B cell (primary cell): ENCODE measurements at regions not wholly inside any gene's neighbourhood (a gene's known extent, or its start where the extent isn't known, plus 50 kb on each side); places are given as distances from the start of the nearest gene placed in this dataset.

Experiments
- ATAC-seq: fragments of 200-7000 bp; cut with Tn5 transposase; one replicate; pipeline ENCODE4 v1.10.0; 2021; ENCODE audit warnings: low read depth, mild to moderate bottlenecking, moderate number of reproducible peaks, moderate library complexity
- CTCF ChIA-PET: fragments of 350-600 bp; sonication (Branson Sonifier 250); formaldehyde crosslinking; loops from one replicate; lab custom pipeline; 2021; ENCODE audit warnings: antibody characterized with exemption, inconsistent platforms; lab: Charles Lee
- POLR2A ChIA-PET: fragments of 350-600 bp; sonication (Branson Sonifier 250); formaldehyde crosslinking; loops from one replicate; lab custom pipeline; 2021; ENCODE audit warnings: antibody characterized with exemption; lab: Charles Lee
- DNase-seq: peaks from one replicate; pipeline ENCODE4 v3.0.0; 2013
- H2AFZ ChIP-seq: 2 replicates; pipeline ENCODE4 v1.6.1; 2012; ENCODE audit warnings: mild to moderate bottlenecking, low read depth, low read length; ENCODE audit not compliant: insufficient read depth, poor library complexity, severe bottlenecking
- H3K27ac ChIP-seq, 2 donors: 1 replicate in 1 of 2; 2 replicates in 1 of 2; pipeline ENCODE4 v1.5.1; 2012 to 2013; ENCODE audit warnings: low read length in 2 of 2, mild to moderate bottlenecking in 2 of 2, moderate library complexity in 1 of 2
- H3K27me3 ChIP-seq, 4 experiments: fragments of 200-600 bp in 1 of 4; sonication (generic) in 1 of 4; replicated peaks in 1 of 4; 1 replicate in 2 of 4; 2 replicates in 2 of 4; pipeline versions ENCODE4 v1.6.1 to v1.7.0; 2013 to 2016; ENCODE audit warnings: low read length in 3 of 4, mild to moderate bottlenecking in 2 of 4, mixed read lengths in 1 of 4, moderate library complexity in 1 of 4; ENCODE audit not compliant: insufficient read depth in 4 of 4, control insufficient read depth in 3 of 4; ENCODE audit errors: control extremely low read depth in 1 of 4
- H3K36me3 ChIP-seq, 2 experiments: replicated peaks in 1 of 2; 1 replicate in 1 of 2; 2 replicates in 1 of 2; pipeline versions ENCODE4 v1.6.1 to v1.7.1; 2013; ENCODE audit warnings: low read length in 1 of 2; ENCODE audit not compliant: insufficient read depth in 2 of 2, control insufficient read depth in 1 of 2; ENCODE audit errors: control extremely low read depth in 1 of 2, extremely low read depth in 1 of 2
- H3K4me1 ChIP-seq, 2 donors: fragments of 200-600 bp in 1 of 2; sonication (generic) in 1 of 2; 1 replicate in 1 of 2; 2 replicates in 1 of 2; pipeline versions ENCODE4 v1.5.1 to v1.6.1; 2013 to 2017; ENCODE audit warnings: low read length in 2 of 2; ENCODE audit not compliant: control insufficient read depth in 2 of 2, insufficient read depth in 2 of 2
- H3K4me2 ChIP-seq: replicated peaks from 2 replicates; pipeline ENCODE3; 2012; ENCODE audit warnings: mild to moderate bottlenecking, low read depth, low read length; ENCODE audit not compliant: poor library complexity, severe bottlenecking
- H3K4me3 ChIP-seq, 5 experiments: fragments of 200-600 bp in 1 of 5; sonication (generic) in 1 of 5; 1 replicate in 3 of 5; 2 replicates in 2 of 5; pipeline versions ENCODE4 v1.5.1 to v1.7.0; 2011 to 2016; ENCODE audit warnings: low read length in 4 of 5, mild to moderate bottlenecking in 4 of 5, low read depth in 2 of 5, control low read depth in 1 of 5, moderate library complexity in 1 of 5; ENCODE audit not compliant: insufficient read depth in 1 of 5; ENCODE audit errors: control extremely low read depth in 1 of 5, extremely low read depth in 1 of 5
- H3K79me2 ChIP-seq: fragments of 200-600 bp; sonication (generic); one replicate; pipeline ENCODE4 v1.6.0; 2016; ENCODE audit warnings: low read length; ENCODE audit not compliant: control insufficient read depth, insufficient read depth
- H3K9ac ChIP-seq: fragments of 200-600 bp; sonication (generic); 2 replicates; pipeline ENCODE4 v1.6.1; 2017; ENCODE audit warnings: mild to moderate bottlenecking, low read length, moderate library complexity
- H3K9me3 ChIP-seq, 3 donors: one replicate each; pipeline versions ENCODE4 v1.6.1 to v1.7.1; 2013; ENCODE audit warnings: low read length in 2 of 3; ENCODE audit not compliant: control insufficient read depth in 2 of 3, insufficient read depth in 1 of 3; ENCODE audit errors: control extremely low read depth in 1 of 3
- H4K20me1 ChIP-seq: 2 replicates; pipeline ENCODE4 v1.6.0; 2012; ENCODE audit warnings: mild to moderate bottlenecking, low read length; ENCODE audit not compliant: insufficient read depth, control insufficient read depth, poor library complexity, severe bottlenecking
- H3K27ac Mint-ChIP-seq: one replicate; pipeline ENCODE4 v1.8.0; 2021; ENCODE audit warnings: mixed read lengths
- H3K27me3 Mint-ChIP-seq: one replicate; pipeline ENCODE4 v1.8.0; 2021; ENCODE audit warnings: mixed read lengths
- H3K4me1 Mint-ChIP-seq: one replicate; pipeline ENCODE4 v1.8.0; 2021; ENCODE audit warnings: mixed read lengths
- H3K4me3 Mint-ChIP-seq: one replicate; pipeline ENCODE4 v1.8.0; 2021; ENCODE audit warnings: mixed read lengths
- H3K9me3 Mint-ChIP-seq: one replicate; pipeline ENCODE4 v1.8.0; 2022; ENCODE audit warnings: mixed read lengths; ENCODE audit not compliant: insufficient read depth
- CTCF ChIP-seq: fragments of 200-600 bp; IDR thresholded peaks from one replicate; pipeline ENCODE4 v1.8.0; 2022; ENCODE audit warnings: antibody characterized with exemption, mild to moderate bottlenecking
- EZH2 ChIP-seq: IDR thresholded peaks from 2 replicates; pipeline ENCODE4 v1.6.1; 2012; ENCODE audit warnings: borderline replicate concordance, low read depth, mild to moderate bottlenecking, moderate library complexity, low read length; ENCODE audit not compliant: insufficient read depth, poor library complexity, severe bottlenecking
- WGBS: methylation state at CpG from one replicate; pipeline ENCODE4 v1.1.5; 2013; ENCODE audit warnings: missing lambda C conversion rate; ENCODE audit not compliant: insufficient coverage; 5-methylcytosine and 5-hydroxymethylcytosine counted together
- intact Hi-C: fragments of 100-400 bp; cut with micrococcal nuclease; formaldehyde crosslinking; loops from one replicate; pipeline ENCODE4 v1.10.0; 2022

DNA sequence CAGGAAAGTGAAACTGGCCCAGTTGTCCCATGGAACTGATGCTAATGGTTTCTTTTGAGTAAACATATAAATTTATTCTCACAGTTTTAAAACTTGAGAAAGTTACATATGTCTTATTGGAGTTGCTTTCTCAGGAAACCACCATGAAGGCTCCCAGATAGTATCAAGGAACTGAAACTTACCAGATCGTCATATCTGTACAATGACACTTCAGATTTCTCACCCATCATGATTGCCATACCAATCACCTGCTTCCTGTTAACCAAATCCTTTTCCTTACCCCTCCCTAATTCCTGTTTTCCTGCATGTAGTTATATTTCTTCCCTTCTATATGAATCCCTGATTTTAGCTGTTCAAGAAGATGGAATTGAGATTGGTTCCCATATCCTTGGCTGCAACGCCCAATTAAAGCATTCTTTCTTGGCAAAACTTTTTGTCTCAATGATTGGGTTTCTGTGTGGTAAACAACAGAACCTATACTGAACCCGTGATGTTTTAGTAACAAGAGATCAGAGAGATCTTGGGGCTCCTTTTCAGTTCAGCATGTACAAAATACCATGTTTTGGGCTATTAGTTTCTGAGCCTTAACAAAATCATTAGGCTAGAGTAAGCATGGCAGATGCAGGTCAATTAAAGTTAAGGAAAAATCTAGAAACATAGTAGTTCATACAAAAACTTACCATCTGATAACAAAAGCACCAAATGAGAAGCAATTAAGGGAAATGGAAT, 781.3 kb upstream of the MIR17HG start:
- H3K4me2 ChIP-seq, result no peak overlapping the region
- POLR2A ChIA-PET, result no interaction called here
- H3K4me3 ChIP-seq, result no peak overlapping the region
- H3K9ac ChIP-seq, result no peak overlapping the region
- peaks cover 0 to 7% (median 2%) of the 10 kb centered on the region in 3 donors for H3K9me3 ChIP-seq
- Mint-ChIP-seq H3K9me3 (peaks cover 5% of the 10 kb centered on the region), H3K27me3 (no peaks in the 10 kb centered on the region), H3K4me3 (no peak overlapping the region), H3K4me1 (no peaks in the 10 kb centered on the region), H3K27ac (no peak overlapping the region)
- H3K27me3 ChIP-seq, result no peaks in the 10 kb centered on the region
- no peak overlapping the region for H3K27ac ChIP-seq
- WGBS, result 50% methylated on average over 2 of the region's 3 CpGs
- DNase-seq, result no peak
- intact Hi-C loops, result no loop called here
- H3K79me2 ChIP-seq, result no peaks in the 10 kb centered on the region
- no peaks in the 10 kb centered on the region for H3K4me1 ChIP-seq
- no peak for ATAC-seq
- no peak for TF ChIP-seq EZH2
- TF ChIP-seq CTCF, result no peak
- H3K36me3 ChIP-seq, result no peaks in the 10 kb centered on the region
- no peak overlapping the region for H2AFZ ChIP-seq
- CTCF ChIA-PET, result no interaction called here
- no peaks in the 10 kb centered on the region for H4K20me1 ChIP-seq

DNA sequence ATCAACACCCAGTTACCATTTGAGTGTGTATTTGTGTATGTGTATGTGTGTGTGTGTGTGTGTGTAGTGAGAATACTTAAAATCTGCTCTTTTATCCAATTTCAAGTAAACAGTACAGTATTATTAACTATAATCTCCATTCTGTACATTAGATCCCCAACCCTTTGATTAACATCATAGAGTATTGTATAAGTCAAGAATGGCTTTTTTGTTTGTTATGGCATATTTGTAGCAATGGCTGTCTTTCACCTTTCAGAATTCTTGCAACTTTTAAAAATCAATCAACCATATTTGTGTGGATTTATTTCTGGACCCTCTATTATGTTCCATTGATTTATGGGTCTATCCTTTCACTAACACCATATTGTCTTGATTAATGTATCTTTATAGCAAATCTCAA, 779.3 kb upstream of the MIR17HG start:
- ChIA-PET CTCF (no interaction called here), POLR2A (no interaction called here)
- Mint-ChIP-seq H3K4me3 (no peak overlapping the region), H3K9me3 (peaks cover 2% of the 10 kb centered on the region), H3K4me1 (no peaks in the 10 kb centered on the region), H3K27me3 (no peaks in the 10 kb centered on the region), H3K27ac (no peak overlapping the region)
- no peak for TF ChIP-seq EZH2
- H3K4me3 ChIP-seq, result no peak overlapping the region
- no peaks in the 10 kb centered on the region for H3K79me2 ChIP-seq
- no peak overlapping the region for H3K9ac ChIP-seq
- no peak for ATAC-seq
- no peaks in the 10 kb centered on the region for H3K4me1 ChIP-seq
- peaks cover 0 to 7% (median 2%) of the 10 kb centered on the region in 3 donors for H3K9me3 ChIP-seq
- intact Hi-C loops, result no loop called here
- H3K27me3 ChIP-seq, result no peaks in the 10 kb centered on the region
- H2AFZ ChIP-seq, result no peak overlapping the region
- no peaks in the 10 kb centered on the region for H4K20me1 ChIP-seq
- no peak overlapping the region for H3K27ac ChIP-seq
- no peak overlapping the region for H3K4me2 ChIP-seq
- DNase-seq, result no peak
- H3K36me3 ChIP-seq, result no peaks in the 10 kb centered on the region
